Thoracic aorta (tissue), 2 donors: ENCODE measurements at regions not wholly inside any gene's neighbourhood (a gene's known extent, or its start where the extent isn't known, plus 50 kb on each side); places are given as distances from the start of the nearest gene placed in this dataset.

Experiments
- ATAC-seq: fragments of 150-250 bp; one replicate; pipeline ENCODE4 v1.8.0; 2017; ENCODE audit warnings: low read depth; ENCODE audit not compliant: insufficient number of reproducible peaks, low FRiP score
- DNase-seq: peaks from one replicate; pipeline ENCODE4 v3.0.0-alpha.2; 2020; ENCODE audit warnings: low spot score
- H3K27ac ChIP-seq, 2 donors: fragments of 200-600 bp; sonication (generic); 1 replicate in 1 of 2; 2 replicates in 1 of 2; pipeline ENCODE4 v1.5.1; 2016; ENCODE audit warnings: mild to moderate bottlenecking in 2 of 2, moderate library complexity in 2 of 2
- H3K27me3 ChIP-seq: fragments of 200-600 bp; sonication (generic); replicated peaks from 2 replicates; pipeline ENCODE4 v1.6.0; 2016; ENCODE audit warnings: mild to moderate bottlenecking; ENCODE audit not compliant: insufficient read depth
- H3K36me3 ChIP-seq: fragments of 200-600 bp; sonication (generic); one replicate; pipeline ENCODE4 v1.5.1; 2016
- H3K4me1 ChIP-seq, 2 donors: fragments of 200-600 bp; sonication (generic); 1 replicate in 1 of 2; 2 replicates in 1 of 2; pipeline versions ENCODE4 v1.5.1 to v1.6.0; 2016; ENCODE audit warnings: low read depth in 2 of 2, mild to moderate bottlenecking in 1 of 2; ENCODE audit not compliant: control insufficient read depth in 1 of 2
- H3K4me3 ChIP-seq: fragments of 200-600 bp; sonication (generic); 2 replicates; pipeline ENCODE4 v1.5.1; 2016; ENCODE audit warnings: mild to moderate bottlenecking
- H3K9me3 ChIP-seq: fragments of 200-600 bp; sonication (generic); 2 replicates; pipeline ENCODE4 v1.5.1; 2016
- TF ChIP-seq, protein P1 (sequence below): fragments of 200-600 bp; sonication (generic); IDR thresholded peaks from one replicate; pipeline ENCODE4 v1.5.1; 2019; ENCODE audit warnings: antibody characterized with exemption

- Histone ChIP-seq H3K36me3 (no peaks in the 10 kb centered on the region), H3K27me3 (no peaks in the 10 kb centered on the region), H3K9me3 (no peaks in the 10 kb centered on the region), H3K4me3 (no peak overlapping the region), H3K4me1 (no peaks in the 10 kb centered on the region), H3K27ac (no peak overlapping the region)
- TF ChIP-seq, protein P1, sequence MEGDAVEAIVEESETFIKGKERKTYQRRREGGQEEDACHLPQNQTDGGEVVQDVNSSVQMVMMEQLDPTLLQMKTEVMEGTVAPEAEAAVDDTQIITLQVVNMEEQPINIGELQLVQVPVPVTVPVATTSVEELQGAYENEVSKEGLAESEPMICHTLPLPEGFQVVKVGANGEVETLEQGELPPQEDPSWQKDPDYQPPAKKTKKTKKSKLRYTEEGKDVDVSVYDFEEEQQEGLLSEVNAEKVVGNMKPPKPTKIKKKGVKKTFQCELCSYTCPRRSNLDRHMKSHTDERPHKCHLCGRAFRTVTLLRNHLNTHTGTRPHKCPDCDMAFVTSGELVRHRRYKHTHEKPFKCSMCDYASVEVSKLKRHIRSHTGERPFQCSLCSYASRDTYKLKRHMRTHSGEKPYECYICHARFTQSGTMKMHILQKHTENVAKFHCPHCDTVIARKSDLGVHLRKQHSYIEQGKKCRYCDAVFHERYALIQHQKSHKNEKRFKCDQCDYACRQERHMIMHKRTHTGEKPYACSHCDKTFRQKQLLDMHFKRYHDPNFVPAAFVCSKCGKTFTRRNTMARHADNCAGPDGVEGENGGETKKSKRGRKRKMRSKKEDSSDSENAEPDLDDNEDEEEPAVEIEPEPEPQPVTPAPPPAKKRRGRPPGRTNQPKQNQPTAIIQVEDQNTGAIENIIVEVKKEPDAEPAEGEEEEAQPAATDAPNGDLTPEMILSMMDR: no peak
- ATAC-seq: no peak
- DNase-seq: no peak
These were observed 179.6 kb upstream of the PTCHD4 start for GRCh38 chr6:48290595-48290994.

DNA sequence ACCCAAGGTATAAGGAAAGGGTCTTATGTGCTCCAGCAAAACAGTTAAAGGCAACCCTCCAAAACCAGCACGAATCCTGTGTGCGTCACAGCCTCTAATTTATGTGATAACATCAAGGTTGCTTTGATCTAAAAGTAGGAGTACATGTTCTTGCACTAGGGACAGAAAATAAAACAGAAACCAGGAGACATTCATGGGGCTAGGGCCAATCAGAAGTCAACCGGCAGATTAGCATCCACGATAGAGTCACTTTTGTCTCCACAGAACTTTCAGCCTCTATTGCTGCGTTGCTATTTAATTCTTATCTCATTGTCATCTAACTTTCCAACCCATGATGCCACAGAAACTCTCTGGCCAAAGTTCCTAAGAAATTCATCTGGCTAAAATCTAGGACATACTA is 178.8 kb upstream of the PTCHD4 start:
- no peak overlapping the region for H3K27ac ChIP-seq
- H3K4me3 ChIP-seq: no peak overlapping the region
- ATAC-seq (no peak), DNase-seq (no peak)
- H3K9me3 ChIP-seq: no peaks in the 10 kb centered on the region
- H3K4me1 ChIP-seq: no peaks in the 10 kb centered on the region
- H3K36me3 ChIP-seq: no peaks in the 10 kb centered on the region
- TF ChIP-seq, protein P1: no peak
- no peaks in the 10 kb centered on the region for H3K27me3 ChIP-seq

DNA sequence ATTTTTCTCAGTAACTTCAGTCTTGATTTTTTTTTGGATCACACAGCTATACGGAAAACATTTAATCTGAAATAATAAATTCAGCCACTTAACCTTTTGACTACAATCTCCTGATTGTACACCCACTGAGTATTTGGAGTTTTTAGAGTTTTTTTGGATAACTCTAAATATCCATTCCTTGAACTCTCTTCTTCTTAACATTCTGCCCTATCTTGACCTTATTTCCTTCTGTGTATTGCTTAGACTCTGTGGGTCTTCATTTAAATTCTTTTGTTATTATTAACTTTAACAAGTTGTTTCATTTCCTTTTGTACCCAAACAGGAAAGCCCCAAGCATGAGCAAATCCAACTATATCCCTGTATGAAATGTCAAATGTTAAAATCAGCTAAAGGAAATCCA is 170.2 kb upstream of the PTCHD4 start:
- DNase-seq (no peak), ATAC-seq (no peak)
- Histone ChIP-seq H3K36me3 (no peaks in the 10 kb centered on the region), H3K9me3 (no peaks in the 10 kb centered on the region), H3K4me1 (no peaks in the 10 kb centered on the region), H3K4me3 (no peak overlapping the region), H3K27me3 (no peaks in the 10 kb centered on the region), H3K27ac (no peak overlapping the region)
- TF ChIP-seq, protein P1: no peak

GRCh38 chr6:48280035-48280620 is 169.1 kb upstream of the PTCHD4 start:
- Histone ChIP-seq H3K9me3 (no peaks in the 10 kb centered on the region), H3K4me3 (no peak overlapping the region), H3K36me3 (no peaks in the 10 kb centered on the region), H3K27me3 (no peaks in the 10 kb centered on the region), H3K4me1 (no peaks in the 10 kb centered on the region), H3K27ac (no peak overlapping the region)
- DNase-seq: no peak
- no peak for ATAC-seq
- TF ChIP-seq, protein P1: no peak

DNA sequence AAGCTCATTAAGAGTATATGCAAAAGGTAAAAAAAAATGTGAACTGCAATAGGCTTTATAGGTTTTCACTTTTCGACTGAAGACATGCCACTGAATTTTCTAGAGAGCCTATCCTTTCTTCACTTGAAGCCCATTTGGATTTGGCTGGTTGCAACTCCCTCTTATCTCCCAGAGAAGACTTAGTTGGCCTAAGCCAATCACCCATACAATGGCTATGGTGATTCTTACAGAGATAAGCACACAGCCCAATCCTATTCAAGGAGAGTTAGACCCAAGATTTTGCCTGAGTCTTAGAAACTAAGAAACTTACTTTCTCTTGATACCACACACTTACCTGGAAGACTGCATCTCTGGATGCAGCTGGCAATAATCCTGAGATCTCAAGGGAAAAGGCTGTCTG is 167.3 kb upstream of the PTCHD4 start:
- Histone ChIP-seq H3K27ac (no peak overlapping the region), H3K4me1 (no peaks in the 10 kb centered on the region), H3K36me3 (no peaks in the 10 kb centered on the region), H3K4me3 (no peak overlapping the region), H3K27me3 (no peaks in the 10 kb centered on the region), H3K9me3 (no peaks in the 10 kb centered on the region)
- DNase-seq (no peak), ATAC-seq (no peak)
- TF ChIP-seq, protein P1: no peak
